DMS114 treated with DMSO at 0.1 percent for 48 hours (cell line): ENCODE measurements at regions not wholly inside any gene's neighbourhood (a gene's known extent, or its start where the extent isn't known, plus 50 kb on each side); places are given as distances from the start of the nearest gene placed in this dataset.
"Not testable (repeated sequence)": the region's sequence is repeated elsewhere in the genome, so short reads cannot be mapped to it uniquely, and the experiment has no call there.

Source experiments
- DNase-seq: peaks from one replicate; lab custom pipeline; 2025; ENCODE audit not compliant: unreplicated experiment; lab: John Stamatoyannopoulos, UW

DNA sequence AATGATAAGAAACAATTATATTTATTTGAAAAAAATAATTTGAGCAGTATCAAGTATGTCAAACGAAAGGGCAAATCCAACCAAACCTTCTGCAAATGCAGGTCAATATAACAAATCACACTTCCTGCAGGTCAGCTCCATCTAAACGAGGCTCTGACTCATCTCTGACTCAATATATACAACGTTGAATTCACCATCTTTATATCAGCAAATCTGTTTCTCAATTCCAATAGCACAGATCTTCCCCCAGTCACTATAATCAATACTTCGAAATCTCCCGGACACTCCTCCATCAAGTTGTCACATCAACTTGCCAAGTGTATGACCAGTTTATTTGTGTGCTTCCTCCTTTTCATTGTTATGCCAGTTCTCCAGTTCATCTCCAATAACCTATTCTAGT lies 388.9 kb downstream of the ZEB2 start:
- no peak for DNase-seq

DNA sequence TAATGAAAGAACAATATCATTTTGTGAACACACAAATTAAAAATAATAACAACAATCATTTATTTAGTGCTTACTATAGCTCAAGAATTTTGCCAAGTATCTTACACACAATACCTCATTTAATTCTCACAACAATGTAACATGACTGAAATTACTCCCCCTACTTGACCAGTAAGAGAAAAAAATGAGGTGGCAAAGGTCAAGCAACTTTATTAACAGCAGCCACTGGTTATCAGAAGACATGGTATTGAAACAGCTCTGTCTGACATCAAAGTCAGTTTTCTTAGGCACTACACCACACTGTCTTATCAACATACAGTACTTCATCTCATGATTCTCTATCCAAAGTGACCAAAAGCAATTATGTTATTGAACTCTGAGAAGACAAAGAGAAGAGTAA lies 389.4 kb downstream of the ZEB2 start:
- DNase-seq = no peak

DNA sequence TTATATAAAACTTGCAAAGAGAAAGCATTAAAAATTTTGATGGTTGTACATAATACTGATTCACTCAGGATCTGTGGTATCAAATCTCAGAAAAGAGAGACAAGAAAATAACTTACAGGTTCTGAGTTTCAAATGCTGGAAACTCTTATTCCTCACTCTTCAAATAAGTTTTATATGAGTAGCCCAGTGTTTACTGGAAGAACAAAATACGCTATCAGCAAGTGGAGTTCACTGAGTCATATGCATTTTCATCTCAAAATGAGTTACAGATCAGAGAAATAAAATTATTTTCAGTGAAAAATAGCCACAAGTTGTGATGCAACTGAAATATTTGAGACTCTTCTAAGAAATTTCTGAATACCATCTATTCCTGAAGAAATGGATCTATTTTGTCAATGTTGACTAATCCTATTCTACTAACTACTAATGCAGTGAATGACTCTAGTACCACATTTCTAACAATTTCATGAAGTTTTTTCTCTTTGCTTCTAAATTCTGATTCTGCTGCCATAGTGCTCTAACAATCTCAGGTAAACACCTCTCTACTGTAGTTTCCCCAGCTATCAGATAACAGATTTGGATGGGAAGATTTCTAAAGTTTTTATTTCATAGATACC lies 391.7 kb downstream of the ZEB2 start:
- no peak for DNase-seq

DNA sequence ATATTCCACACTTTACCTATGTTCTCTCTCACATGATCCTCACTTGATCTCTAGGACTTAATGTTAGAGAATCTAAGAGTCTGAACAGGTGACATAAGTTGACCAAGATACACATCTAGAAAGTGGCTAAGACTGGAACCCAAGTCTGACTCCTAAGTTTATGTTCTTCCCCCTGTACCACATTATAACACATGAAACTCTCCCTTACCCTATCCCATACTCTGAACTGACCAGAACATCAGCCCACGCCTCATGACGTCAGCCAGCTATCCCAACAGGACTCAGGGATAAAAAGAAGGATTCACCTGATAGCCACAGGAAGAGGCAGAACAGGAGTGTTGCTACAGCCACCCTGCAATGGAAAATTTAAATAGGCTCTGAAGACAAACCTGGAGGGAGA lies 392.2 kb downstream of the ZEB2 start:
- no peak for DNase-seq

DNA sequence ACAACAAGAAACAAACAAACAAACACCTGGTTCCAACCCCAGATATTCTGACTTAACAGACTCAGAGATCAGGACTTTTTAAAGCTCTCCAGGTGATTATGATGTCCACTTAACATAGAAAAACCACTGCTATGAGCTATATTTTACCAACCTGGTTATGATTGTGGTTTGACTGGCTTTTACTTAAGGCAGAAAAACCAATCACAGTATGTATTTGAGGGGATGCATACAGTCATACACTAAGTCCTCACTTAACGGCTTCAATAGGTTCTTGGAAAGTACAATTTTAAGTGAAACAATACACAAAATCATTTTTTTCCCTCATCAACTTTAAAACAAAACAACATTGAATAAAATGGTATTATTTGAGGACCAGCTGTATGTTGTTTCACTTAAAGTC lies 393.6 kb downstream of the ZEB2 start:
- DNase-seq = no peak

DNA sequence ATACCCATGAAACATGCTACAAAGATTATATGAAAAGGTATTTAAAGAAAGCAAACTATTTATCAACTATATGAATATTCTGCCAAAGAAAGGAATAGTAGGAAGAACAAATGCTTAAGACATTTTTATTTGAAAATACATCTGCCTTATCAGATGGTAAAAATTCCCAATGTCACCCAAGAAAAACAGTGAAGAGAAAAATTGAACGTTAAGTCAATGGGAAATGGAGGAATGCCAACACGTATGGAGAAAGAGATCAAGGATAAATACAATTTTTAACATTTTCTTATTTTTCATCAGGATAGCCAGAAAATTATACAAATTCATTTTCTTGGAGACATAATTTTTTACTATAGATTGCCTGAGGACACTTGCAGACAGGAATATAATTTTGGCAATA lies 394.2 kb downstream of the ZEB2 start:
- no peak for DNase-seq

DNA sequence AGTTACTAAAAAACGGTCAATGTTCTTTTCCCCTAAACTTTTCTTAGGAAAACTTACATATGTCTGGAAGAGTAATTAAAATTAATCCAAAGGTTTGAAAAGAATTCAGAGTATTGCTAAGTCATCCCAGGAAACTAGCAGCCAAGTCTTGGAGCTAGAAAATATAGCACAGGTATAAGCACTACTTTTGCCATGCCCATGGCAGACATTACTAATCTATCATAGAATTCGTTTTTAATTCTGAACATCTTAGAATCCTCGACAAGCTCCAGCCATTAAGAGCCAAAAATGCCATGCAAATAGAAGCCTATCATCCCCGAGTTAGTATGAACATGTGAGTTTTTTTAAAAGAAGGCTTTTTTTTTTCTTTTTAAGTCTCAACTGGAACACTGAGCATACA lies 395.0 kb downstream of the ZEB2 start:
- DNase-seq = no peak

DNA sequence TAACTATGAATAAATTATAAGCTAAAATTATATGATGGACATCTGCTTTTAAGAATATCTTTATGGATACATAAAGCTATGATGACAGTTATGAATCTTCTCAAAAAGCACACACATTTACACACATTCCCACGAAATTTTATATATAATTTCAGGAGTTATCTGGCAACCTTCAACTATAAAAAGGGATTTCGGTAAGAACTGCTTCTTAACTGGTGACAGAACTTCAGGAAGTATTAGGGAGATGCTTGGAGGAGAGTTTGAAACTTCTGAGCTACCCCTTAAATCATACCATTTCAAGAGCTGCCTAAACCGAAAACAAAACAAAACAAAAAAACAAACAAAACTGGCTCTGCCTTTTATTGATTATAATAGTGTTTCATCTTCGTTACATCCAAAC lies 399.4 kb downstream of the ZEB2 start:
- no peak for DNase-seq

DNA sequence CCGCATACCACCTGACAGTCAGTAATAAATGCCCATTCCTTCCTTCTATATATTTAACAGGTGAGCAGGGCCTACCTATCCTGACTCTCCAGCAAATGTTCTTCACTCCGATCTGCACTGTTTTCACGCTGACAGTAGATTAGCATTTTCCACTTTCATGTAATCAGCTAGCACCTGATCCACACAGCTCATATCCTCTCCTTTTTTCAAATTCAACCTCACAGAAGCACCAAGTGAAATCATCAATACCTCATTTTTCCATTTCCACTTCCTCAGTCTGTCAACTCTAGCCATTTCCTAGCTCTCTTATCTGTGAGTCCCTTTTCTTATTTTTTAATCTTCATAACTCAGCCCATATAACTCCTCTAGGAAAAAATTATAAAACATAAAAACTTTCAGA lies 402.8 kb downstream of the ZEB2 start:
- DNase-seq = no peak

DNA sequence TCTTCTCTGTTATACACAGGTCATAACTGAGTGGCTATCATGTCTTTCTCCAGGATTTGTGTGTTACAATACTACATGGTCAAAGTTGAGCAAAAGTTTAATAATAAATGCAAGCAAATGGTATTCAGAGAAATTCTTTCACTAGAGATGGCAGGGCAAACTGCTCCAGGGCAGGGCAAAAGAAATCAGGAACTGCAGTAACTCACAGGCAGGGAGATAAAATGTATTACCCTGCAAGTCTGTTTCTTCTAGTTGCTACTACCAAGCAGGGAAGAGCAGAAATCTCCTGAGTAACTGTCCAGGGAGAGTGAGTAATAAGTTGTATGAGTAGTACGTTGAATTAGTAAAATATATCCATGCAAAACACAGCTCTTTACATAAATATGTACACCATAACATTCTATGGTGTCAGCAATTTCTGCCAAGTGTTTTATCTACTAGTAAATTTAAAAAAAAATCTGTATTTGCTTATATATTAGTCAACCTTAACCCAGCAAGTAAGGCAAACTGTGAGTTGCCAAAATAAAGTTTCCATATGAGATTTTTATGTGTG lies 404.1 kb downstream of the ZEB2 start:
- DNase-seq = no peak

DNA sequence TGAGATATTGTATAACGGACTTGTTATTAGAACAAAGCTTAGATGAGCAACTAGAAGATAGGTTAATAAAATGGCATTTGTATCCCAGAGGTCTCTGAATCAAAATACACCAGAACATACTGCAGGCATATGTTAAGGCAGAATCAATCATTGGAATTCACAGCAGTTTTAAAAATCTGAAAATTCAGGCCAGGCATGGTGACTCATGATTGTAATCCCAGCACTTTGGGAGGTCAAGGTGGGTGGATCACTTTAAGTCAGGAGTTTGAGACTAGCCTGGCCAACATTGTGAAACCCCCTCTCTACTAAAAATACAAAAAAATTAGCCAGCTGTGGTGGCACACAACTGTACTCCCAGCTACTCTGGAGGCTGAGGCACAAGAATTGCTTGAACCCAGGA lies 405.2 kb downstream of the ZEB2 start:
- DNase-seq = no peak

DNA sequence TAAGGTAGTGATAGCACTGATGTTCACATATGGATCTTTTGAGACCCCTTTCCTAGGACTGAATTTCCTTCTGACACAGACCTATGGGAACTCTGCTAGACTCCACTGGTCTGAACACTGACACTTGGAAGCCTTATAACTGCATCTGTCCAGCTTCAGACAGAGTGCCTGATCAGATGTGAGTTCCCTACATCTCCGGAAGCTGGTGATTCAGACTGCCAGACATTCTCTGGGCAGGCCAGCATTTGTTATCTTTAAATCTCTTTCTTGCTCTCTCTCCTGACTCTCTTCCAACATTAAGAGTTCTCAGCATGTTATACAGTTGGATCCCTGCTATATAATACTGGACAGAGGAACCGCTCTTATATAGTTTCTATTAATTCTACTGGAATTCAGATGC lies 408.5 kb downstream of the ZEB2 start:
- no peak for DNase-seq

DNA sequence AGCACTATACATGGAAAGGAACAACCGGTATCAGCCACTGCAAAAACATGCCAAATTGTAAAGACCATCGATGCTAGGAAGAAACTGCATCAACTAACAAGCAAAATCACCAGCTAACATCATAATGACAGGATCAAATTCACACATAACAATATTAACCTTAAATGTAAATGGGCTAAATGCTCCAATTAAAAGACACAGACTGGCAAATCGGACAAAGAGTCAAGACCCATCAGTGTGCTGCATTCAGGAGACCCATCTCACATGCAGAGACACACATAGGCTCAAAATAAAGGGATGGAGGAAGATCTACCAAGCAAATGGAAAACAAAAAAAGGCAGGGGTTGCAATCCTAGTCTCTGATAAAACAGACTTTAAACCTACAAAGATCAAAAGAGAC lies 413.8 kb downstream of the ZEB2 start:
- not testable (repeated sequence) for DNase-seq

DNA sequence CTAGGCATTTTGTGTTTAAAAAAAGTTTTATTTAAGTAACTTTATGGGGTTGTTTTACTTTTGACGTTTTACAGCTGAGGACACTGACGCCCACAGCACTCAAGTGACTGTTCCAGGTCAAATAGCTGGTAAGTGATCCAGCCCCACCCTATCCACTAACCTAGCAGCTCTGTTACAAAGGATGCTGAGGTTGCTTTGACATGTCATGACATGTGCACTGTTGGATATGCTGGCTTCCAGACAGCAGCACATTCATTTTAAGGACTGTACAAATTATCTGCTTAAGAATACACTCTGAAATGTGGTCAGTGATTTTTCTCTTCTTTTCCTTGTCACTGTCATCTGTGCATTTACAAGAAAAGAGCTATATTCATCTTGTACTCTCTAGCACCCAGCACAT lies 417.5 kb downstream of the ZEB2 start:
- DNase-seq = no peak

DNA sequence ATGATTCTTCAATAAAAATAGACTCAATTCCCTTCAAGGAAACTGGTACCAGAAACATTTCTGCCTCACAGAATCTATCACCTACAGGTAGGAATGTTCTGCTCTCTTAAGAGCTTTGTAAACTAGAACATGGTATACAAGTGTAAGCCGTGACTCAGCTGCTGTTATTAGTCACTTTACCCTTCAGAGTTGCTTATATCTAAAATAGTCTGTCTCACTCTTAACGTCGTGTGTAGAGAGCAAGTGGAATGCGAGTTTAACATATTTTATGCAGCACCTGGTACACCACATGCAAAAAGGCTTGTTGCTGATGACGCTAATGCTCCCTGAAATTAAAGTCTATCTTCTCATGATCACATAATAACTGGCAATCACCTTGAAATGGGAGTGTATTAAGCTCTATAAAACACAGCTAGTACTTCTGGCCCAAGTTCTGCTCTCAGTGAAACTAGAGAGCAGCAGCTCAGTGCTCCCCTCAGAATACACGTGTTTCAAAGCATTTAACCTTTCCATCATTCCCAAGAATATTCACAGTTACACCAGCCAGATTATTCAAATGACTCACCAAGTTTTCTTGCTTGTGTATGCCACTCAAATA lies 420.0 kb downstream of the ZEB2 start:
- no peak for DNase-seq

DNA sequence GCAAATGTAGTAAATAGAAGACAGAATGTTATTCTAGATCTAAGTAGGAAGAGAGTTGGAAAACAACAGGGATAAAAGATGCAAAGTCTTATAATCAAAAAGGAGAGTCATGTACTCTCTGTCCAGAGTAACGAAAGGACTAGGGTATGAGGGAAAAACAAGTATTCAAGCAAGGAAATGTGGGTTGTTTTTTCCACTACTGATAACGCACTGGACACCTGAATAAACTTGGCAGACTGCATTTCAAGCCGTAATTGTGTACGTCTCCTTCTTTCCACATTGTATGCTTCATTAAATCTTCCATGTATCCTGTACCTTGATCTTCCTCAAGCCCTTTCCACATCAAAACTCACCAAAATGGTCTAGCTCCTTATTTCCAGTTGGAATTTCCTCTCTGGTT lies 420.6 kb downstream of the ZEB2 start:
- DNase-seq = no peak

DNA sequence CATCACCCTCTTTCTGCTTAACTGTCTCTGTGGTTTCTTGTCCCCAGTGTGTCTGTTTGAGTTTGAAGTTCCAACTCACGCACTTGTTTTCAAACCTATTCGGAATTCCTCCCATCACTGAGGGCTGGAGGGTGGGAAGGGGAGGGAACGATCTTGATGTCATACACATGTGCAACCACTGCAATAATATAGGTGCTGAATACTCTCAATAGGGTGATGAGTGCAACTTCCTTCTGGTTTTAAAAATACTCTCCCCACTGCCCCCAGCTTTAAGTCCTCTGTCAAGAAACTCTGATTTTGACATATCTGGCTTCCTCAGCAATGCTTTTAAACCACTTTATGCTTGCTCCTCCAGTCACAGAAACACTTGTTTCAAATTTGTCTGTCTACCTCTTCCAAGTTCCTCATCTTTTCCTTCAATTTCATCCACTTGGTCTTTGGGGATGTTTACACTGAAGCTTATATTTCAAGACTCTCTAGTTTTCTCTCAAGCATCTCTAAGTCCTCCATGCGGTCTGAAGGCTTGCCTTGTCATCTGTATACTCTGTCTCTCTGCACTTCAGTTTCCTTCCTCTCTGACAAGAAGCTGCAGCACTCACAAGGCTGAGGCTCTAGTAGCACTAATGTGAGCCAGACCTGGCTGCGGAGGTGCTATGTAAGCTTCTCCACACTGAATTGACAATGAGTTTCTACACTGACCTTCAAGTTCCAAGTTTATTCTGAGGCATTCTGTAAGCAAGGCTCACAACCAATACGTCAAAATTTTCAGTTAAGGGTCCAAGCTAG lies 422.3 kb downstream of the ZEB2 start:
- DNase-seq = no peak

DNA sequence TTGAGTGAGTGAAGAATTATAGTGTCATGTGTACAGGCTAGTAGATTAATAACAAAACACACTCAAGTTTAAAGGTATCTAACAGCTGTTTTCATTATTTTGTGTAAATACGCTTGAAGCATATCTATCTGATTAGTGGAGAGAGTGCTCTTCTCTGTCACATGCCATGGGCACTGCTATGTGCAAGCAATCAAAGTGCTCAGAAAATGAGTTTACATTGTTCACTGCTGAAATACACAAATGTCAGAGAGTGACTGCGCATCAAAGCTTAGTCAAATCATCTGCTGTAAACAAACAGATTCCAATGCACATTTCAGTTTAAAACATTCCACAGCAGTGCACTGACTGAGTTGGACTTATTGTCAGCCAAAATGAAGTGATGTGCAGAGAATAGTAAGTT lies 423.4 kb downstream of the ZEB2 start:
- DNase-seq = no peak

DNA sequence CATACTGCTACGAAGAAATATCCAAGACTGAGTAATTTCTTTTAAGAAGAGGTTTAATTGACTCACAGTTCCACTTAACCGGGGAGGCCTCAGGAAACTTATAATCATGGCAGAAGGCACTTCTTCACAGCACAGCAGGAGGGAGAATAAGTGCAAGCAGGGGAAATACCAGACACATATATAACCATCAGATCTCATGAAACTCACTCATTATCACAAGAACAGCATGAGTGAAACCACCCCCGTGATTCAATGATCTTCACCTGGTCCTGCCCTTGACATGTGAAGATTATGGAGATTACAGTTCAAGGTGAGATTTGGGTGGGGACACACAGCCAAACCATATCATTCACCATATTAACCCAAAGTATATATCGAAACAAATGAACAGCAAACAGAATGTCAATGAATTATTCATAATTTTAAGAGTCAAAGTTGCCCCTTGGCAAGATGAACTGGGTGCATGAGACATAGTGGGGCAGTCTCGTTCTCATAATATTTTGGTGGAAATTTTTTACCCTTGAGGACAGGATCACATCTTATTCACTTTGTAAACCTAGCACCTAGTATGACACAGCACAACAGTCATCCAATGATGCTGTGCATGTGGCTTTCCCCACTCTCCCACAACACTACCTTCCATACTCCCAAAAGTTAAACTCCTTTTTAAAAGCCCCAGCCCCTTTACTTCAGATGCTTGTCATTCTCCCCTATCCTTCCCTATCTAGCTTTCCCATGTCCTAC lies 425.3 kb downstream of the ZEB2 start:
- DNase-seq = no peak

DNA sequence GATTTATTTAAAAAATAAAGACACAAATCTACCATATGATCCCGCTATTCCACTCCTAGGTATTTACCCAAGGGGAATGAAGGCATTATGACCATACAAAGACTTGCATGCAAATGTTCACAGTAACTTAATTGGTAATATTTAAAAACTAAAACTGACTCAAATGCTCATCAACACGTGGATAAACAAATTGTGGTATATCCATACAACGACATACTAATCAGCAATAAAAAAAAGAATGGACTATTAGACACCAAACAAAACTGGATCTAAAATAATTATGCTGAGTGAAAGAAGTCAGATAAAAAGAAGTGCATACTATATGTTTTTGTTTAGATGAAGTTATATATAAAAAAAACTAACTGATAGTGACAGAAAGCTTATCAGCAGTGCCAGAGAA lies 428.3 kb downstream of the ZEB2 start:
- DNase-seq = no peak

DNA sequence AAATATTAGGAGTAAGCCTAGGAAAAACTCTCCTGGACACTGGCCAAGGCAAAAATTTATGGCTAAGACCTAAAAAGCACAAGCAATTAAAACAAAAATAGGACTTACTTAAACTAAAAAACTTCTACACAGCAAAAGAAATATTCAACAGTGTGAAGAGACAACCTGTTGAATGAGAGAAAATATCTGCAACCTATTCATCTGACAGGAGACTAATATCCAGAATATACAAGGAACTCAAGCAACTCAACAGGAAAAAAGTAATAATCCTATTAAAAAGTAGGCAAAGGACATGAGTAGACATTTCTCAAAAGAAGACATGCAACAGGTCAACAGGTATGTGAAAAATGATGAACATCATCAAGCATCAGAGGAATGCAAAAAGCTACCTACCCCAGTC lies 431.1 kb downstream of the ZEB2 start:
- no peak for DNase-seq

DNA sequence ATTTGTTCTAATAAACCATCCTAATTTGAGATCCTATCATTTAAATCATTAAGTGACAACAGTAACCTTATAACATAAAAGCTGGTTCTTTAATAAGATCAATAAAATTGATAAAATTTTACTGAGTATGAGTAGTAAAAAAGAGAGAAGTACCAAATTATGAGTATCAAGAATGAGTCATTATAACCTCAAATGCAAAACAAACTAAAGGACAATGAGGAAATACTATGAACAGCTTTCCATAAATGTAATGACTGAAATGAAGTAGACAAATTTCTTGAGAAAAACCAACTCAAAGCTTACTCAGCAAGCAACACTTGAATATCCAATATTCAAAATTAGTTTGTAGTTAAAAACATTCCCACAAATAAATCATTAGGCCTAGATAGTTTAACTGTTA lies 433.0 kb downstream of the ZEB2 start:
- no peak for DNase-seq
